NCI-H82 treated with DMSO at 0.1 percent for 48 hours (cell line): ENCODE measurements at regions not wholly inside any gene's neighbourhood (a gene's known extent, or its start where the extent isn't known, plus 50 kb on each side); places are given as distances from the start of the nearest gene placed in this dataset.

Experiments used
- DNase-seq: peaks from one replicate; lab custom pipeline; 2025; ENCODE audit not compliant: unreplicated experiment; lab: John Stamatoyannopoulos, UW

DNA sequence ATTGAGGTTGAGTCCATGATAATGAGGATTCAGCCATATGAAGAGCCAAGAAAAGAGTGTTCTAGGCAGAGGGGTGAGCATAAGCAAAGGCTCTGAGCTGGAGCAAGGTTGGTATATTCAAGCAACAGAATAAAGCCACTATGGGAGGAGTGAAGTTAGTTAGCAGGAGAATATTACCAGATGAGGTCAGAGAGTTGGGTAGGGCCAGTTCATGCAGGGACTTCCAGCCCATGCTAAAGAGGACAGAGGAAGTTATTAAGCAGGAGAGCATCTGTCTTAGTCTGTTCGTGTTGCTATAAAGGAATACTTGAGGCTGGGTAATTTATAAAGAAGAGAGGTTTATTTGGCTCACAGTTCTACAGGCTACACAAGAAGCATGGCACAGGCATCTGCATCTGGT is 57.1 kb upstream of the ATG10 start:
- no peak for DNase-seq

DNA sequence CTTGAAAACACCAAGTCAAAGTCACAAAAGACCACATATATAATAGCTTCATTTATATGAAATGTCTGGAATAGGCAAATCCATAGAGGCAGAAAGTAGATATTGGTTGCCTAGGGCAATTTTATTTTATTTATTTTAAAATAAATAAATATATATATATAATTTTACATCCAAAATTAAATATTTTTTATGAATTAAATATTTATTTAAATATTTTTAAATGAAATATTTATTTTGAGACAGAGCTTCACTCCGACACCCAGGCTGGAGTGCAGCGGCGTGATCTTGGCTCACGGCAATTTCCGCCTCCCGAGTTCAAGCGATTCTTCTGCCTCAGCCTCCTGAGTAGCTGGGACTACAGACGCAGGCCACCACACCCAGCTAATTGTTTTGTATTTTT is 58.9 kb upstream of the ATG10 start:
- DNase-seq, result no peak

DNA sequence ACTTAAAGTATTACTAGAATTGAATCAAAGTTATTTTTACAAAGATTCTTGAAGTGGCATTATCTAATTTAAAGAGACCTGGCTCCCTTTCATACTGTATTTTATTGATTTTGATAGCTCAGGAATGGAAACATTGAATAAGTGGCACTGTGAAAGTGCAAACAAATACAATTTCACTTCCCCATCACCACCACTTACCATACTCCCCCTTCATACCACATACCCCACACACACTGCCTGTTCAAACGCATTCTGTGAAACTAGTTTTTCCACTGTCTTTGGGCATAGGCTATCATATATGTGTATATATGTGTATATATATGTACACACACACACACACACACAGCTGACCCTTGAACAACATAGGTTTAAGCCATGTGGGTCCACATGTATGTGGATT is 62.1 kb upstream of the ATG10 start:
- no peak for DNase-seq

DNA sequence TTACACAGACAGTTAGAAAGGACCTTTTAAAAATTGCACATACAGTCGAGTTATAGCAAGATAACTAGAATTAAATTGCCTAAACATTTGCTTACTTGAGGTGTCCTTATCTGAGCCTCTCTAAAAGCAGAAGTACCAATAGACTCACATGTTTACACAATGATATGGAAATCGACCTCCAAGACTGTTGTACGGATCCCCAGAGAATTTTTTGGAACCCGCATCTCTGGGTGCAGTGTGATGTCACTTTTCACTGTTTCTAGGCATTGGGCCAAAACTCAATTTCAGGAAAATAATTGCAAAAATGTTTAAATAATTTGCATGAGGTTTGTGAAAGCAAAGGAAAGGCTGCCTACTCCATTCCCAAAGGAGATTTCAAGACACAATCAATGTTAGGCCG is 63.1 kb upstream of the ATG10 start:
- DNase-seq, result no peak

DNA sequence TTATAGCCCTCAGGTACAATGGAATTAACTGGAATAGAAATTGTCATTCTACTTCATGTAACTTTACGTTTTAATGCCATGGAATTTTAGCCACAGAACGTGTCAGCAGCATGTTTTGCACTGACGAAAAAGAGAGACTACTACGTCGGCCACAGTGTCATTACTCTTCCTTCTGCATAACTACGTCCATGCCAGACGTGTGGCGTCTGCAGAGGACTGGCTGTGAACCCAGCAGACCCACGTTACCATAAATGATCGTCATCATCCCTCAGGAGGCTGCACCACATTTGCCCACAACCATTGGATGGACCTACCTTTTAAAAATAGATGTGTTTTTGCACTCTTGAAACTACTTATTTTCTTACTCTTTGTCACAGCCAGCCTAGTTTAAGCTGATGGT is 63.8 kb upstream of the ATG10 start:
- DNase-seq, result no peak

GRCh38 chr5:81907012-81907635 is 64.7 kb upstream of the ATG10 start:
- DNase-seq, result no peak

- DNase-seq, result no peak
Observed at GRCh38 chr5:81906086-81906485, 65.7 kb upstream of the ATG10 start.

GRCh38 chr5:81904861-81905260 is 67.0 kb upstream of the ATG10 start:
- DNase-seq, result no peak

DNA sequence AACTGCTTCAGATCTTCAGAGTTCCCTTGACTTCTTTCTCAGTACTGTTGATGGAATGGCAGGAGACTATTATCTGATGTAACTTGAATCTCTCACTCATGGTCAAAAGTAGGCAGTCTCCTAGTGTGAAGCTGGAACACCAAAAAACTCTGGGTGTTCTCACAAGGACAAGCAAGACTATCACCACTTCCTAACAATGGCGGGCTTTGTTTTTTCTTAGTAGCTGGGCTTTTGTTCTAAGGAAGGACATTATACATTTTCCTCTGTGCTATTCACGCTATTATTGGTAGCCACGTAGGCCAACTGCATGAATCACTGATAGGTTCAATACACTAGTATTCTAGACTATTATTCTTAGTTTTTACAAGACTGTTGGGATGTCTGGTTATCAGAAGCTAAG is 67.7 kb upstream of the ATG10 start:
- DNase-seq, result no peak

GRCh38 chr5:81901586-81901985 is 70.2 kb upstream of the ATG10 start:
- DNase-seq, result no peak

DNA sequence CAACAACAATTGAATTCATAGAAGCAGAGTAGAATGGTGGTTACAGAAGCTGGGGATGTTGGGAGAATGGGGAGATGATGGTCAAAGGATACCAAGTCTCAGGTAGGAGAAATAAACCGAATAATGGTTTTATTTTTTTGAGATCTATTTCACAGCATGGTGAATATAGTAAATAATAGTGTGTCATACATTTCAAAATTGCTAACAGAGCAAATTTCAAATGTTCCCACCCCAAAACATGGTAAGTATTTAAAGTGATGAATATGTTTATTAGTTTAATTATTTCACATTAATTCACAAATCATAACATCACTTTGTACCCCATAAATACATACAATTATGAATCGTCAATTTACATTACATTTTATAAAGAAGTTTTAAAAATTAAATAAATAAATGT is 72.7 kb upstream of the ATG10 start:
- DNase-seq, result no peak

GRCh38 chr5:81898403-81898802 is 73.4 kb upstream of the ATG10 start:
- no peak for DNase-seq

DNA sequence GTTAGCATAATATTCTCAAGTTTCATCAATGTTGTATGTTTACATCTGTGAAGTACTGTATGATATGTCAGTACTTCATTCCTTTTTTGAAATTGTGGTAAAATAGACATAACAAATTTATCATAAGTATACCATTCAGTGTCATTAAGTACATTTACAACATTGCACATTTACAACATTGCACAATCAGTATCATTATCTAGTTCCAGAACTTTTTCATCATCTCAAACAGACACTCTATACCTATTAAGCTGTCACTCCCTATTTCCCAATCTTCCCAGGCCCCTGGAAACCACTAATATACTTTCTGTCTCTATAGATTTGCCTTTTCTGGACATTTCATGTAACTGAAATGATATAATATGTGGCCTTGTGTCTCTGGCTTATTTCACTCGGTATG is 75.1 kb upstream of the ATG10 start:
- no peak for DNase-seq

GRCh38 chr5:81895307-81895706 is 76.5 kb upstream of the ATG10 start:
- no peak for DNase-seq

DNA sequence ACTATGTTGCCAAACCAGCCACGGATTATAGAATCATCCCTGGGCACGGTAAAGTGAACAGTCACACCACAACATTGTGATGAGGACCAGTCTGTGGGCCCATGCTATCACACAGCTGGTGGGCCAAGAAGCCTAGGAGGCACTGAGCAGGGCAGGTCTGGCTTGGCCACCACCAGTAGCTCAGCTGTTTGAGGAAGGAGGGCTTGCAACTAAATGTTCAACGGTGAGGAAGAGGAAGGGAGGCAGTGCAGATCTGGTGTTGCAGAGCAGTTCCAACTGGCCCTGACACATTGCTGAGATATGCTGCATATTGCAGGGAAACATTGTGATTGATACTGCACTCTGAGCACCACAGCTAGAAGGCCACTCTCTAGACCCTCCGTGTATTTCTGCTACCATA is 77.9 kb upstream of the ATG10 start:
- no peak for DNase-seq

DNA sequence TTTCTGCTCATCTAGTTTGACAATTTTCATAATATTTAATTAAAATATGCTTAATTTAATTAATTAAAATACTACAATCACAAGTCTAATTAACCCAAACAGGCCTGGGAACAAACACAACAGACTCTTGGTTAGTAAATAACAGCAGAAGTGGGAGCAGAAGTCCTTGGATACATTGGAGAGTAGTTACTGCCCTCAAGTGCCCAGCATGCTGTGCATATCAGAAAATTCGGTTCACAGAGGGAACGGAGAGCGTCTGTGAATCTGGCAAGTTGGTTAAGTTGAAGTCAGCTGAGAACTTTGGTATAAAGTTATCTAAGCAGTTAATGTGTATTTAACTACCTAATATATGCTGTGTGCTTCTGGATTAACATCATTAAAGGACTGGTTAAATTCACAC is 87.0 kb upstream of the ATG10 start:
- no peak for DNase-seq

GRCh38 chr5:81883371-81883770 is 88.5 kb upstream of the ATG10 start:
- no peak for DNase-seq

DNA sequence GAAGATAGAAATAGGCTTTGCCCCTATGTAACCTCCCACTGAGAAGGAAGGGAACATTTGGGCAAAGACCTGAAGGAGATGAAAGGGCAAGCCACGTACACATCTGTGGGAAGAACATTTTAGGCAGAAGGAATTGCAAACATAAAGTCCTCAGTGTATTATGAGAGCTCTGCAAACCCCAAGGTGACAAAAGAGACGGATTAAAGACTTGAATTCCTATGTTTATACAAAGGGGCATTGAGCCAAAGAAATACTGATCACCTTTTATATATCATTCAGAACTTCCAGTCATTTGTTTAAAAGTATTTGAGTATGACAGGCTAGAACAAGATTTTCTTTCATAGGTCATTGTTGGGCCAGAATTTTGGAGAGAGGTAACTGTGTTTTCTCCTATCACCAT is 90.2 kb upstream of the ATG10 start:
- DNase-seq, result no peak

DNA sequence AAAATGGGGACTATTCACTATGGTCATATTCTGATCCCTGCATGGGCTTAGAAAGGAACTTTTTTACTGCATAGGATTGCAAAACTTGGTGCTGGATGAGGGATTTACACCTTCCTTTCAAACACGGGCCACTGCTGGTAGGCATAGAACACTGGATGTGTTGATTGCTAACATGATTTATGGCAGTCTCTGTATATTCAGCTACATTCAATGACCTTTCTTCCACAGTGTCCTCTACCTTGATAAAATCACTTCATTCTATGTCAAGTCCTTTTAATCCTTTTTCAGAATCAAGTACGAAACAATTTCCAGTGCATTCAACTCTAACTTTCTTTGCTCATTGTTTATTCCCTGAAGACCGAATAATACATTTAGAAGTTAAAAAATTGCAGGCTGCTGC is 91.9 kb upstream of the ATG10 start:
- no peak for DNase-seq

GRCh38 chr5:81878333-81878732 is 93.5 kb upstream of the ATG10 start:
- no peak for DNase-seq

DNA sequence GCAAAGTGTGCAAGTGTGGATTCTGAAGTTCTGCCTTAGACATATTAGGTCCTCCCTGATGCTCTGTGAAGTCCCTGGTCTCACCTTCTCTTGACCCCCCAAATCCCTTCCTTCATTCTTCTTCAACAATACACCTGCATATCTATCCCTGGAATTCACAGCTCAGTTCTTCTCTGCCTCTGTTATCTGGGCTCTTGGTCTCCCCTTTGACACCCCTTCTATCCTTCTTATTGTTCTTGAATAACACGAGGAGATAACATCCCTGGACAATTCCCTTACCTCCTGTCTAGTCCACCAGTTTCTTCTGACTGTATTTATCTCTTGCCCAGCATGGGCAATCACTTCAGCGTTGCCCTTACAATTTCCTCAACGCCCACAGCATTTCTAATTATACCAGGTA is 104.8 kb upstream of the ATG10 start:
- DNase-seq, result no peak

DNA sequence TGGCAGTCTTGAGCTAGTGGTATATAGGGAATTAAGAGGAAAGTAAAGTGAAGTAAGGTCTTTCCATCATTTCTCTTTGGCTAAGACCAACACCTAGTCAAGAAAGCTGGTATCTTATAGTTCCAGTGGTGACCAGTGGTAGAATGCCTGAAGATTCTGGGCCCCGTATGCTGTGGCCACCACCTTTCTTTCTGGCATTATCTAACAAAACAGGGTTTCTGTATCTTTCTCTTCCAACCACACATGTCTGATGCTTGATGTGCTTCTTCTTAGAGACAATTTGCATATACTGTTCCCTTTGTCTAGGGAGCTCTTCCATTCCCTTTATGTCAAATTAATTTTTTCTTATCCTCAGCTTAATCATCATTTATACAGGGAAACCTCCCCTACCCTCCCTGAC is 109.9 kb upstream of the SSBP2 start:
- DNase-seq, result no peak

DNA sequence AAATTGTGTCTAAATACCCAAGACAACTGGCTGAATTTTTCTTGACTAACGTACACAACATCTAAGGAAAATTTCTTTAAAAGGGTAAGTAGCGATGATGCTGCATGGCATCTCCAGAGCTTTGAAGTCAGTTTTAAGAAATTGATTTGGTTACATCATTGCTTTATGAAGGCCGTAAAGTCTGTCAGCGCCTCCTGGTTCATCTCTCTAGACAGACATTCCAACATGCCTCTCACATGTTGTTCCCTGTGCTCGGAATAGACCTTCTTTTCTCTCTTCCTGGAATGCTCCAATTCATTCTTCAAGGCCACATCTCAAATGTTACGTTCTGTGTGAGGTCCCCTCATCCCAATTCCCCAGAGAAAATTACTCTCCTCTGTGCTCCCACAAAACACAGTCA is 108.7 kb upstream of the SSBP2 start:
- no peak for DNase-seq
